Activated T-cell treated with anti-CD3 and anti-CD28 coated beads for 4 hours (primary cell): ENCODE measurements at regions not wholly inside any gene's neighbourhood (a gene's known extent, or its start where the extent isn't known, plus 50 kb on each side); places are given as distances from the start of the nearest gene placed in this dataset.
"Not testable (repeated sequence)": the region's sequence is repeated elsewhere in the genome, so short reads cannot be mapped to it uniquely, and the experiment has no call there.

Source experiments
- DNase-seq: peaks from one replicate; pipeline ENCODE4 v3.0.0-alpha.2; 2020

- no peak for DNase-seq
Observed at GRCh38 chr1:4227986-4228385, 327.9 kb upstream of the C1orf174 start.

GRCh38 chr1:4253935-4254334, 353.9 kb upstream of the C1orf174 start:
- DNase-seq: no peak

GRCh38 chr1:4256351-4256750, 356.3 kb upstream of the C1orf174 start:
- no peak for DNase-seq

- not testable (repeated sequence) for DNase-seq
Observed at GRCh38 chr1:4258146-4258777, 358.2 kb upstream of the C1orf174 start.

GRCh38 chr1:4261327-4261726, 361.3 kb upstream of the C1orf174 start:
- no peak for DNase-seq

GRCh38 chr1:4262665-4263064, 362.6 kb upstream of the C1orf174 start:
- no peak for DNase-seq

- no peak for DNase-seq
Observed at GRCh38 chr1:4263699-4264098, 363.6 kb upstream of the C1orf174 start.

GRCh38 chr1:4265836-4266235, 365.8 kb upstream of the C1orf174 start:
- no peak for DNase-seq

- DNase-seq: no peak
Observed at GRCh38 chr1:4267381-4268261, 367.5 kb upstream of the C1orf174 start.

GRCh38 chr1:4268262-4268888, 368.3 kb upstream of the C1orf174 start:
- no peak for DNase-seq

- DNase-seq: no peak
Observed at GRCh38 chr1:4268889-4269284, 368.8 kb upstream of the C1orf174 start.

GRCh38 chr1:4269330-4269729, 369.3 kb upstream of the C1orf174 start:
- DNase-seq: no peak

- DNase-seq: no peak
Observed at GRCh38 chr1:4269952-4270570, 370.0 kb upstream of the C1orf174 start.

- no peak for DNase-seq
Observed at GRCh38 chr1:4270651-4271337, 370.7 kb upstream of the C1orf174 start.

- no peak for DNase-seq
Observed at GRCh38 chr1:4271338-4271998, 371.4 kb upstream of the C1orf174 start.

- DNase-seq: no peak
Observed at GRCh38 chr1:4272568-4272967, 372.5 kb upstream of the C1orf174 start.

- no peak for DNase-seq
Observed at GRCh38 chr1:4273243-4273642, 373.2 kb upstream of the C1orf174 start.

- no peak for DNase-seq
Observed at GRCh38 chr1:4273747-4274146, 373.7 kb upstream of the C1orf174 start.

GRCh38 chr1:4275083-4275482, 375.0 kb upstream of the C1orf174 start:
- DNase-seq: no peak

- no peak for DNase-seq
Observed at GRCh38 chr1:4276238-4276637, 376.2 kb upstream of the C1orf174 start.

- DNase-seq: no peak
Observed at GRCh38 chr1:4277598-4277997, 376.8 kb upstream of the AJAP1 start.

GRCh38 chr1:4284976-4285375, 369.4 kb upstream of the AJAP1 start:
- no peak for DNase-seq
